Endothelial cell of umbilical vein (primary cell): ENCODE measurements at regions not wholly inside any gene's neighbourhood (a gene's known extent, or its start where the extent isn't known, plus 50 kb on each side); places are given as distances from the start of the nearest gene placed in this dataset.

Source experiments
- CTCF ChIP-seq, 2 donors: IDR thresholded peaks; 1 replicate in 1 of 2; 2 replicates in 1 of 2; pipeline ENCODE4 v1.5.1; 2011; ENCODE audit warnings: low read length in 2 of 2, mild to moderate bottlenecking in 2 of 2, moderate library complexity in 2 of 2, control low read depth in 1 of 2, inconsistent platforms in 1 of 2, low read depth in 1 of 2; ENCODE audit not compliant: insufficient read depth in 1 of 2; ENCODE audit errors: extremely low read depth in 1 of 2
- EZH2 ChIP-seq: IDR thresholded peaks from 2 replicates; pipeline ENCODE4 v1.6.1; 2012; ENCODE audit warnings: borderline replicate concordance, low read depth, mild to moderate bottlenecking, moderate library complexity, low read length, inconsistent platforms; ENCODE audit not compliant: severe bottlenecking
- FOS ChIP-seq: IDR thresholded peaks from 2 replicates; pipeline ENCODE4 v1.6.1; 2011; ENCODE audit warnings: mild to moderate bottlenecking, low read length, moderate library complexity, borderline replicate concordance; ENCODE audit not compliant: insufficient read depth
- JUN ChIP-seq: IDR thresholded peaks from 2 replicates; pipeline ENCODE4 v1.6.1; 2011; ENCODE audit warnings: borderline replicate concordance, low read depth; ENCODE audit not compliant: insufficient read length, insufficient read depth
- MAX ChIP-seq: IDR thresholded peaks from 2 replicates; pipeline ENCODE4 v1.6.1; 2011; ENCODE audit not compliant: insufficient read depth, insufficient read length
- POLR2A ChIP-seq: IDR thresholded peaks from 2 replicates; pipeline ENCODE4 v1.6.1; 2012; ENCODE audit warnings: low read depth, mild to moderate bottlenecking, control low read depth, low read length
- POLR2AphosphoS5 ChIP-seq: IDR thresholded peaks from 2 replicates; pipeline ENCODE4 v1.6.1; 2012; ENCODE audit warnings: low read depth, mild to moderate bottlenecking, control low read depth, low read length, moderate library complexity; ENCODE audit not compliant: insufficient read depth

- no peak for TF ChIP-seq MAX
- no peak for TF ChIP-seq CTCF (IDR thresholded peaks at IDR 0.05; ENCODE audit: extremely low read depth in 1 of 2, insufficient read depth in 1 of 2, low read depth in 1 of 2, low read length in 2 of 2)
- no peak for TF ChIP-seq POLR2AphosphoS5
- TF ChIP-seq EZH2: no peak
- no peak for TF ChIP-seq POLR2A
- TF ChIP-seq FOS: no peak
- no peak for TF ChIP-seq JUN
These were observed 439.0 kb upstream of the ZMIZ1 start for GRCh38 chr10:78629773-78630172.
